Adrenal gland (tissue), 5 donors: ENCODE measurements at regions not wholly inside any gene's neighbourhood (a gene's known extent, or its start where the extent isn't known, plus 50 kb on each side); places are given as distances from the start of the nearest gene placed in this dataset.

ENCODE experiments used
- POLR2A ChIP-seq, 2 donors: fragments of 450-650 bp; IDR thresholded peaks; one replicate each; pipeline ENCODE4 v1.6.1; 2017; ENCODE audit warnings: antibody characterized with exemption in 2 of 2, mild to moderate bottlenecking in 2 of 2, moderate library complexity in 1 of 2
- TF ChIP-seq, protein P1 (sequence below), 6 experiments: fragments of 450-650 bp in 4 of 6; fragments of 200-600 bp in 2 of 6; sonication (generic) in 1 of 6; IDR thresholded peaks; 1 replicate in 5 of 6; 2 replicates in 1 of 6; pipeline versions ENCODE4 v1.5.1 to v1.8.0; 2016 to 2021; ENCODE audit warnings: antibody characterized with exemption in 6 of 6, mild to moderate bottlenecking in 2 of 6, moderate library complexity in 1 of 6
- donor health status: DM: no; HTN: no; CAD: no.

DNA sequence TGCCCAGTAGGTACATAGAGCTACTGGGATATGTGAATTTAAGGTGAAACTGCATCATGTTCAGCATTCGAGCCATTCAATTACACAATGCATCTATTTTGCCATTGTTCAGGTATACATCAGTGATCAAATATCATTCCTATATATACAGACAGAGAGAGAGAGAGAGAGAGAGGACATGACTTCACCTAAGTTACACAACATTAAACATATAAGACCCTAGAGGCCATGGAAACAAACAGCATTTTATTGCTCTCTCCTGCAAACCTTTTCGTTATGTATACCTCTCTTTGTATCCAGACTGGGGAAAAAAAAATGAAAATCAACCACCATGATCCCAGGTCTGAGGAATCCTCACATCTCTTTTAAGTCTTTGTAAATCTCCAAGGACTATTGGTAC is 1829.1 kb downstream of the LRRC4C start:
- TF ChIP-seq, protein P1, sequence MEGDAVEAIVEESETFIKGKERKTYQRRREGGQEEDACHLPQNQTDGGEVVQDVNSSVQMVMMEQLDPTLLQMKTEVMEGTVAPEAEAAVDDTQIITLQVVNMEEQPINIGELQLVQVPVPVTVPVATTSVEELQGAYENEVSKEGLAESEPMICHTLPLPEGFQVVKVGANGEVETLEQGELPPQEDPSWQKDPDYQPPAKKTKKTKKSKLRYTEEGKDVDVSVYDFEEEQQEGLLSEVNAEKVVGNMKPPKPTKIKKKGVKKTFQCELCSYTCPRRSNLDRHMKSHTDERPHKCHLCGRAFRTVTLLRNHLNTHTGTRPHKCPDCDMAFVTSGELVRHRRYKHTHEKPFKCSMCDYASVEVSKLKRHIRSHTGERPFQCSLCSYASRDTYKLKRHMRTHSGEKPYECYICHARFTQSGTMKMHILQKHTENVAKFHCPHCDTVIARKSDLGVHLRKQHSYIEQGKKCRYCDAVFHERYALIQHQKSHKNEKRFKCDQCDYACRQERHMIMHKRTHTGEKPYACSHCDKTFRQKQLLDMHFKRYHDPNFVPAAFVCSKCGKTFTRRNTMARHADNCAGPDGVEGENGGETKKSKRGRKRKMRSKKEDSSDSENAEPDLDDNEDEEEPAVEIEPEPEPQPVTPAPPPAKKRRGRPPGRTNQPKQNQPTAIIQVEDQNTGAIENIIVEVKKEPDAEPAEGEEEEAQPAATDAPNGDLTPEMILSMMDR (IDR thresholded peaks at IDR 0.05): no peak
- TF ChIP-seq POLR2A (IDR thresholded peaks at IDR 0.05): no peak
